Fibroblast of skin of left quadriceps (primary cell): ENCODE measurements at regions not wholly inside any gene's neighbourhood (a gene's known extent, or its start where the extent isn't known, plus 50 kb on each side); places are given as distances from the start of the nearest gene placed in this dataset.
"Not testable (repeated sequence)": the region's sequence is repeated elsewhere in the genome, so short reads cannot be mapped to it uniquely, and the experiment has no call there.

Experiments
- DNase-seq, 2 experiments: peaks; one replicate each; pipeline ENCODE4 v3.0.0-alpha.2; 2013; ENCODE audit warnings: low read depth in 2 of 2

DNA sequence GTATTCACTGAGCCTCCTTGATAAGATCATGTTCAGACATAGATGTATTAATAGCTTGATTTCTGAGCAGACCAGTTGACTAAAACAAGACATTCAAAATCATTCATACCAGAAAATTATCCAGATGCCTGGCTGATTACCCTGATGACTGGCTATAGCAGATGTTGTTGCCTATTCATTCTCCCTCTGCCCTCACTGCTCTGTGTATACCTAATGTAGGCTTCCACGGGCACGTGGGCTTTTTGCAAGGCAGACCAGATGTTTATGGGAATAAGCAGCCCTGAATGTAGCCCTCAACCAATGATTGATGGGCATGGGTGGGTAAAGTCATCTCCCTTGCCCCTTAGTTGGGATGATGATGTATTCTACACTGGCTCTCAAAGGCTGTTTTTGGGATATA is 289.1 kb downstream of the MBD2 start:
- no peak for DNase-seq

DNA sequence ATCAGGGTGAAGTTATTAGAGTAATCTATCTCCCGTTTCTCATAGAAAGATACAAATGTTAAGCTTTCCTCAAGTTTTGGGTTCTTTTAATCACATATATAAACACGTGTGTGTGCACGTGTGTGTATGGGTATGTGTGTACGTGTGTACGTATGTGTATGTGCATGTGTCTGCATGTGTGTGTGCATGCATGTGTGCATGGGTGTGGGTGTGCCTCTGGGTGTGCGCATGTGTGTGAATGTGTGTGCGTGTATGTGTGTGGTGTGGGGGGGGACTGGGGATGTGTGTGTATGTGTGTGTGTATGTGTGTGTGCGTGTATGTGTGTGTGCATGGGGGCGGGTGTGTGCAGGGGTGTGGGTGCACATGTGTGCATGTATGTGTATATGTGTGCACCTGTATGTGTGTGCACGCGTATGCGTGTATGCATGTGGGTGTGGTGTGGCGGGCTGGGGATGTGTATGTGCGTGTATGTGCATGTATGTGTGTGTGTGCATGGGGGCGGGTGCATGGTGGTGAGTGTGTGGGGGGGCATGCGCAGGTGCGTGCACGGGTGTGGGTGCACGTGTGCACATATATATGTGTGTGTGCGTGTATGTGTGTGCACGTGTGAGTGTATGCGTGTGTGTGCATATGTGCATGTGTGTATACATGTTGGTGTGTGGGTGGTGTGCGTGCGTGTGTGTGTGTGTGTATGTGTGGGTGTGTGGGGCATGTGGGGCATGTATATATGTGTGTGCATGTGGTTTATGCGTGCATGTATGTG is 304.0 kb downstream of the MBD2 start:
- DNase-seq = no peak

DNA sequence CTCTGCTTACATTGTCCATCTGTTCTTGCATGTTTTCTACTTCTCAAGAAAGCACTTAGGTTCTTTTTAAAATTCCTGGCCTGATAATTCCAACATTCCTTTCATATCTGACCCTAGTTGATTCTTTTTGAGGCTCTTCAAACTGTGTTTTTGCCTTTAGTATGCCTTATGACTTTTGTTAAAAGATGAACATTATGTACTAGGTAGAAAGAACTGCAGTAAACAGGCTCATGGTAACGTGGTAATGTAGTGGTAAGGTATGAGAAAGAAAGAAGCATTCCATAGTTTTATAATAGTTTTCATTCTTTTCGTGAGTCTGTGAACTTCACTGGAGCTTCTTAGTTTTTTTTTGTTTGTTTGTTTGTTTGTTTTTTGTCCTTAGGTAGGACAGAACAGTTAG is 306.4 kb downstream of the MBD2 start:
- DNase-seq = no peak

DNA sequence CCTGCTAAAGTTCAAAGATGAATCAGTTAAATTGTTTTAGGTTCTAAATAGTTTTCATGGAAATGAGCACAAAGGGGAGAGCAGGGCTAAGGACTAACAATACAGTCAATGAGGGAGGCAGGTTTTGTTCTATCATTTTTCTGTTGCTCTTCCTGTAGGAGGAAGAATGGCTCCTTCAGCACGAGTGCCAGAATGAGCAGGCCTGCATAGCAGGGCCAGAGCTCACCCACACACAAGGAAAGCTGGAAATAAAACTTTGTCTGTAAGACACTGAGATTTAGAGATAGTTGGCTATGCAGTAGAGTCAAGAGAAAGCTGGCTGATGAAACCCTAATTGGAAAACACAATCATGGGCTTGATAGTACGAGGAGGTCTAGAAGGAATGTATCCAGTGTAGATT is 313.3 kb downstream of the MBD2 start:
- DNase-seq = no peak

GRCh38 chr18:53909668-53910067 is 314.8 kb downstream of the MBD2 start:
- DNase-seq = no peak

DNA sequence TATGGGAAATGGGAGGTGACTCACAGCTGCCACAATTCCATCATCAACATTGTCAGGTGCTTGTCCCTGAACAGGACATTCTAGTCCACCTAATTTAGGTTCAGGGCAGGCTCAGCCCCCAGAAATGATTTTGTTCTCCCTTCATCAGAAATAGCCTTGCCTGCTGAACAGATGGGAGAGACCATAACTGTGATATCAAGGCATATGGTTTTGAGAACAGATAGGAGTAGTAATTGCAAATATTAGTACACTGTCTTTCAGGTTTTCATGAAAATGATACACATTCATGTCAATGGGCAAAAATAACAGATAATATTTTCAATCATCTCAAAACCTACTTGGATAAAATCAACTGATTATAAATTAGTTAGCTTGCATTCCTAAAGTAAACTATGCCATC is 316.5 kb downstream of the MBD2 start:
- no peak for DNase-seq

DNA sequence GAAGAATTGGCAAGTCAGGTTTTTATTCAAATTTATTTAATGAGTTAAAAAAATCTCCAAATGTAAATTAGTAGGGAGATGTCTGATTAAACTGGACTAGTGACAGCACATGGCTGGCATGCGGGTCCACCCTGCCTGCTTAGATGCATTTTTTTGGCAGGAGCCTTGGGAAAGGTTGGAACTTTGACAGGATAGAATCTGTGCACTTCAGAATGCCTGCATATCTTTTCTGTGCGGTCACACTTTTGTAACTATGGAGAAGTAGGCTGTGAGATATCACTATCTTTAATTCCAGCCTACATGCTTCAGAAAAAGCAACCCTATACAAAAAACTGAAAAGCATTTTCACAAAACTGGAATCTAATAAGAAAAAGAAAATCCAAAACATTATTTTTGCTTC is 317.8 kb downstream of the MBD2 start:
- no peak for DNase-seq

GRCh38 chr18:53894675-53895442 is 329.6 kb downstream of the MBD2 start:
- no peak for DNase-seq

GRCh38 chr18:53887447-53887846 is 337.0 kb downstream of the MBD2 start:
- DNase-seq = no peak

DNA sequence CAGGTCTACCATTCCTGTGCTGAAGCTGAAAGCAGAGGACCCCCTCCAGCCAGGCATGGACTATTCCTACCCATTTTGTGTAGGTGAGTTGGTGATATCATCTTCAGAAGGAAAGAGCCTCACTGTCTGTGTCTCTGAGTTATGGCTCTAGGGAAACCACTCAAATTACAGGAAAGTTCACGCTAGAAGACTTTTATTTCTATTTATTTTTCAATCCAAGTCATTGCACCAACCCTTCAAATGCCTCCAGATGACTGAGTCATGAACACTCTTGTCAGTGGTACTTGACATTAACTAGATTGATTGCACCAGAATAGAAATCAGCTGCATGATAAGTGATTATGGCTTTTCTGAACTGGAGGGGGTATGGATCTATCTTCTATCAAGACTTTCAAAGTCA is 338.4 kb downstream of the MBD2 start:
- no peak for DNase-seq

GRCh38 chr18:53883771-53884170 is 340.7 kb downstream of the MBD2 start:
- DNase-seq = no peak

DNA sequence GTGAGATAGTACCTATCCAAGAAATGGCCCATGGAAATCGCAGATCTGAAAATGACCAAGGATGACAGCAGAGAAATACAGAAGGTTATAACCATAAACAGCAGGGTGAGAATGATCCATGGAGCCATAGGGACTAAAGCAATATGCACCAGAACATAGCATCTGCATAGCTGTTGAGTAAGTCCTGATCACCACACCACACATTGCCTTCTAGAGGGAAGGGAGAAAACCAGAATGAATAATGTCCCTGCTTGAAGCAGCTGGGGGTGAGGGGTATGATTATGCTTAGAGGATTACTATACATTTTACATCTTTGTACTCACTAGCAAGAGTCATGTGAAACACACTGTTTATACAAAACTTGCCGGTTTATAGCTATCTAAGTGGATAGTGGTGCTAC is 350.4 kb downstream of the MBD2 start:
- no peak for DNase-seq

DNA sequence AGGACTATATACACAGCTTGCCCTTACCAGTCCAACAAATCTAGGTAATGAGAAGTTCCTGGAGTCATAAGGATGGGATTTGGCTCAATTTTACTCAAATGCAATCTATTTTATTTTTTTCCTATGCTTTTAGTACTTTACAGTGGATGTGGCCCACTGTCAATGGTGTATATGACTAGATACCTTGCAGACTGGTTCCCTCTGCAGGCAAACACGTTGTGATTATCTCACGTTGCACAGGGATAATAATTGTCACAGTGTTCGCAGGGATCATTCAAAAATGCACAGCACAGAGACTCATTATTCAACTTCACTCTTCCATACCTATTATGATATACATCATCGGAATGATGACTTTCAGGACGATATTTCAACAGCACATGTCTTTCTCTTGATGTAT is 359.7 kb downstream of the MBD2 start:
- DNase-seq = no peak

- DNase-seq = no peak
Observed at GRCh38 chr18:53862921-53863320, 361.5 kb downstream of the MBD2 start.

DNA sequence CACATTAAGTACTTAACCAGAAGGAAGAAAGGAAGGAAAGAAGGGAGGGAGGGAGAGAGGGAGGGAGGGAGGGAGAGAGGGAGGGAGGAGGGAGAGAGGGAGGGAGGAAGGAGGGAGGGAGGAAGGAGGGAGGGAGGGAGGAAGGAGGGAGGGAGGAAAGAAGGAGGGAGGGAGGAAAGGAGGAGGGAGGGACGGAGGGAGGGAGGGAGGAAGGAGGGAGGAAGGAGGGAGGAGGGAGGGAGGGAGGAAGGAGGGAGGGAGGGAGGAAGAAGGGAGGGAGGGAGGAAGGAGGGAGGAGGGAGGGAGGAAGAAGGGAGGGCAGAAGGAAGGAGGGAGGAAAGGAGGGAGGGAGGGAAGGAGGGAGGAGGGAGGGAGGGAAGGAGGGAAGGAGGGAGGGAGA is 363.3 kb downstream of the MBD2 start:
- no peak for DNase-seq

DNA sequence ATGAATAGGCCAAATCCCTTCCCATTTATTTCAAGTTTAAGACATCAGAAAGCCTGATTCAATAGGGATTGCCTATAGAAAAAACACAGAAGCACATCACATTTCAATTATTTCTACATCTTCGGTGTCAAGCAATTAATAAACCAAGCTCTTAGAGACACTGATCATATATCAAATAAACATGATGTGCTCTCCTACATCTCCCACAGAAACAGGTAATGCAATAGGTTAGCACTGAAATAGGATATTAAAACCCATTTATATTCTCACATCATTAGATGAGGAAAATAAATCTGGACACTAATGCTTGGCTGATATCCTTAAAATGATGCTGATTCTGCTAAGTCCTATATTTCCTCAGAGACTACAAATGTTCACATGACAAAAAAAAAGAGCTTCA is 364.7 kb downstream of the MBD2 start:
- no peak for DNase-seq

- DNase-seq = no peak
Observed at GRCh38 chr18:53850902-53851301, 373.6 kb downstream of the MBD2 start.

DNA sequence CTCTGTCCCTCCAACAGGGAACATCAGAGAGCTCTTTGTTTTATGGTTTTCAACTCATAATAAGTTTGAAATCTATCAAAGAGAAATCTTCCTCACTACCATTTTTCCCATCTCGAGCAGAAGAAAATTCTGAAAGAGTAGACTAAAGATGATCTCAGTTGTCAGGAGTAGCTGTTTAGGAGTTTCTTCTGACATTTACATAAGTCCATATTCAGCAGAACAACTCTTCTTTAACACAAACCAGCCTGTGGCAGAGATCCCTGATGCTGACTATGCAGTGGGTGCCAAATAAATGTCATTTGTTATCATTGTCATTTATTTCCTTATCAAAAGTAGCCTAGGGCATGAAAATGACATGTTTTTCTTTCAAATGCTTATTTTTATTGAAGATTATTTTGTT is 380.7 kb downstream of the MBD2 start:
- DNase-seq = no peak

- peak; percentile 28 to 29 for DNase-seq
Observed at GRCh38 chr18:53843113-53843760, 381.2 kb downstream of the MBD2 start.

DNA sequence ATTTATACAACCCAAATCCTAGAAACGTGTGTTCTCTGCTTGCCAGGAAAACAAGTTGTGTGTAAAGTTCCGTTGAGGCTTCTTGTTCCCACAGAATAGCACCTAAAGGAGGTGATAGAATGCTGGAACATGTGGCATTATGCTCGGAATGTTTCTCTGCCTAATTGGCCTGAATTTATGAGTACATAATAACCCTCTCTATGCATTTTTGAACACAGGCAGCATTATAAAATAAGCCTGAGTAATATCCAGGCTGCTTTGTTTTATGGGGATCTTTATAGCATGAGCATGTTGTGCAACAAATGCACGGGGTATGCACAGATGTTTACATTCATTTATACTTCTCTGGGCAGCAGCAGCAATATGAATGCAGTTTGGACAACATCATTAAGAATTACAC is 385.7 kb downstream of the MBD2 start:
- peak; percentile 72 for DNase-seq

- DNase-seq = not testable (repeated sequence)
Observed at GRCh38 chr18:53821141-53821540, 403.3 kb downstream of the MBD2 start.

GRCh38 chr18:53819671-53820070 is 404.8 kb downstream of the MBD2 start:
- DNase-seq = no peak

GRCh38 chr18:53819174-53819573 is 405.3 kb downstream of the MBD2 start:
- no peak for DNase-seq
